ENCODE measurements at regions not wholly inside any gene's neighbourhood (a gene's known extent, or its start where the extent isn't known, plus 50 kb on each side); places are given as distances from the start of the nearest gene placed in this dataset.

DNA sequence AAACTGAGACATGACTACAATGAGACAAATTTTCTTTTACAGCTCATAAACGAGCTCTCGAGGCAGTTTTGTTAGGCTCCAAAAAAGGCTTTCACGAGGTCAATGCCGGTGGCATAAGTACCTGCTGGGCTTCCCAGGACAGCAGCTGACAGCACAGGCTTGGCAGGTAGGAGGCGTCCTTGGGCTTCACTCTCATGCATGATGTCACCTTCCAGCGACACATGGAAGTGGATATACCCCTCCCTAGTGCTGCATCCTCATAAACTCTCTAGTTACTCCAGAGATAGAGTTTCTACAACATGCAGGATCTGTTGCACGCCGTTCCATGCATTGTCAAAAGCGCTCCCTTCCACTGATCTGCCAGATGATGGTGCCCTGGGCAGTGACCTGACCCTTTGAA, 112.5 kb upstream of the PAXBP1 start:
- H3K4me3 ChIP-seq (ENCODE audit: low read depth in 1 of 2, low read length in 2 of 2), result no peak overlapping the region
- no peak overlapping the region for H3K27ac ChIP-seq (ENCODE audit: low read length)
- H3K9me3 ChIP-seq (ENCODE audit: control insufficient read depth in 1 of 2, low read length in 2 of 2), result no peaks in the 10 kb centered on the region
- H3K4me1 ChIP-seq (ENCODE audit: control insufficient read depth in 1 of 2, insufficient read depth in 2 of 2, low read length in 2 of 2), result no peaks in the 10 kb centered on the region
- no peaks in the 10 kb centered on the region for H3K36me3 ChIP-seq (ENCODE audit: control insufficient read depth in 1 of 2, insufficient read depth in 2 of 2, low read length in 2 of 2)
- no peaks in the 10 kb centered on the region for H3K27me3 ChIP-seq (ENCODE audit: low read depth, low read length)

DNA sequence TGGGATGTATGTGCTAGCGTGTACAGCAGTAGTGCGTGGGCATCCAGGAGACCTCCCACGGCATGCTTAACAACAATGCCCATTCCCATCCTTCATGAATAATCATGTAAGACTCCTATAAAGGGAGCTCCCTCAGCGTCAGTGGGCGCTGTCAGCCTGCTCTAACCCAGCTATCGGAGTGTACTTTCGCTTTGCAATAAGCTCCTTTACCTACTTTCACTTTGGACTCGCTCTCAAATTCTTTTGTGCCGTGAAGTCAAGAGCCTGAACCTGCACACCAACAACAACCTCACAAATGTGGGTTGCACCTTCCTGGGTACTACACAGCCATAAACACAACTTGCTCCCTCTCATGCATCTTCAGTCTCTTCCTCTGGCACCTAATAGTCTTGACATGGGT, 114.8 kb upstream of the PAXBP1 start:
- Histone ChIP-seq H3K4me3 (ENCODE audit: low read depth in 1 of 2, low read length in 2 of 2) (peak overlapping the region in 1 of 2 donors; percentile 2), H3K27ac (ENCODE audit: low read length) (no peak overlapping the region)

DNA sequence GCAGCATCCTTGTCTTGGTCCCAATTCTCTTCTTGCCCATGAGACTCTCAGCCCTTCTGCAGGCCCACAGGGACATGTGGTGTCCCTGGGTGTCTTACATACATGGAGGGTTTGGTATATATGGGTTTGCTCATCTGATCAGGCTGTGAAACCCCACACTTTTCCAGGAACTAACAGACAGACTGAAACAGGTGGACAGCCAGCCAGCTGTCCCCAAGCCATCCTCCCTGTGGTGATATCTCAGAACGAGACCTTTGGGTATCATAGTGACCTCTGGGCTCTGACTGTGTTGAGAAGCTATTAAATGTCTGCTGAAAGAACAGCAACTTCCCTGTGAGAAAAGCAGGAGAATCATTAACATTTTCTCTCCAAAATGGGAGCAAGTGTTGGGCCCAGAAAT, 115.5 kb upstream of the PAXBP1 start:
- Histone ChIP-seq H3K27ac (ENCODE audit: low read length) (no peak overlapping the region), H3K4me3 (ENCODE audit: low read depth in 1 of 2, low read length in 2 of 2) (no peak overlapping the region), H3K27me3 (ENCODE audit: low read depth, low read length) (no peaks in the 10 kb centered on the region)

More for the DNA sequence above, 114.8 kb upstream of the PAXBP1 start:
- no peaks in the 10 kb centered on the region for H3K36me3 ChIP-seq (ENCODE audit: control insufficient read depth in 1 of 2, insufficient read depth in 2 of 2, low read length in 2 of 2)
- no peaks in the 10 kb centered on the region for H3K27me3 ChIP-seq (ENCODE audit: low read depth, low read length)
- H3K9me3 ChIP-seq (ENCODE audit: control insufficient read depth in 1 of 2, low read length in 2 of 2), result no peaks in the 10 kb centered on the region
- no peaks in the 10 kb centered on the region for H3K4me1 ChIP-seq (ENCODE audit: control insufficient read depth in 1 of 2, insufficient read depth in 2 of 2, low read length in 2 of 2)

DNA sequence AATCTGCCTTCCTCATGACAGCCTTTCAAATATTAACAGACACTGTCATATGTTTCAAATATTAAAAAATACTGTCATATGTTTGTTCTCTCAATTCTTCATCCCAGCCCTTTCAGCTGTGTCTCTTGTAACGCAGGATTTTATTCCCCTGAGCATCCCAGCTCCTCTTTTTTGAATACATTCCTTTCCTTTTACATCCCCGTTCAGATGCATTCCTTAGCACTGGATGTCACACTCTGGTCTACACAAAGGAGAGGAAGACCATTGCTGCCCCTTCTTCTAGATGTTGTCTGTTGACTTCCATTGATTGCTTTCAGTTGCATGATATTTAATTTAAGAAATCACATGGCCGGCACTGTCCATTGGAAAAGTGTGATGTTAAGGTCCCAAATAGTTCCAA, 117.4 kb upstream of the PAXBP1 start:
- Histone ChIP-seq H3K27ac (ENCODE audit: low read length) (no peak overlapping the region), H3K4me3 (ENCODE audit: low read depth in 1 of 2, low read length in 2 of 2) (no peak overlapping the region), H3K36me3 (ENCODE audit: control insufficient read depth in 1 of 2, insufficient read depth in 2 of 2, low read length in 2 of 2) (no peaks in the 10 kb centered on the region), H3K27me3 (ENCODE audit: low read depth, low read length) (no peaks in the 10 kb centered on the region), H3K4me1 (ENCODE audit: control insufficient read depth in 1 of 2, insufficient read depth in 2 of 2, low read length in 2 of 2) (no peaks in the 10 kb centered on the region), H3K9me3 (ENCODE audit: control insufficient read depth in 1 of 2, low read length in 2 of 2) (no peaks in the 10 kb centered on the region)

More for the DNA sequence above, 115.5 kb upstream of the PAXBP1 start:
- no peaks in the 10 kb centered on the region for H3K36me3 ChIP-seq (ENCODE audit: control insufficient read depth in 1 of 2, insufficient read depth in 2 of 2, low read length in 2 of 2)
- H3K9me3 ChIP-seq (ENCODE audit: control insufficient read depth in 1 of 2, low read length in 2 of 2), result no peaks in the 10 kb centered on the region
- no peaks in the 10 kb centered on the region for H3K4me1 ChIP-seq (ENCODE audit: control insufficient read depth in 1 of 2, insufficient read depth in 2 of 2, low read length in 2 of 2)

DNA sequence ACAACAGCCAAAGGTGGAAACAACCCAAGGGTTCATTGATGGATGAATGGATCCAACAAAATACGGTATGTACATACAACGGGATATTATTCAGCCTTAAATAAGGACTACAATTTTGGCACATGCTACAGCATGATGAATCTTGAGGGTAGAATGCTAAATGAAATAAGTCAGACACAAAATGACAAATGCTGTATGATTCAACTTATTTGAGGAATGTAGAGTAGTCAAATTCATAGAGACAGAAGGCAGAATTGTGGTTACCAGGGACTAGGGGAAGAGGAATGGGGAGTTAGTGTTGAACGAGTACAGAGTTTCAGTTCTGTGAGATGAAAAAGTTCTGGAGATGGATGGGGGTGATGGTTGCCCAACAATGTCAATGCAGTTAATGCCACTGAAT, 118.0 kb upstream of the PAXBP1 start:
- H3K9me3 ChIP-seq (ENCODE audit: control insufficient read depth in 1 of 2, low read length in 2 of 2), result no peaks in the 10 kb centered on the region
- H3K27me3 ChIP-seq (ENCODE audit: low read depth, low read length), result no peaks in the 10 kb centered on the region
- no peaks in the 10 kb centered on the region for H3K36me3 ChIP-seq (ENCODE audit: control insufficient read depth in 1 of 2, insufficient read depth in 2 of 2, low read length in 2 of 2)
- no peak overlapping the region for H3K27ac ChIP-seq (ENCODE audit: low read length)
- H3K4me3 ChIP-seq (ENCODE audit: low read depth in 1 of 2, low read length in 2 of 2), result no peak overlapping the region
- no peaks in the 10 kb centered on the region for H3K4me1 ChIP-seq (ENCODE audit: control insufficient read depth in 1 of 2, insufficient read depth in 2 of 2, low read length in 2 of 2)

DNA sequence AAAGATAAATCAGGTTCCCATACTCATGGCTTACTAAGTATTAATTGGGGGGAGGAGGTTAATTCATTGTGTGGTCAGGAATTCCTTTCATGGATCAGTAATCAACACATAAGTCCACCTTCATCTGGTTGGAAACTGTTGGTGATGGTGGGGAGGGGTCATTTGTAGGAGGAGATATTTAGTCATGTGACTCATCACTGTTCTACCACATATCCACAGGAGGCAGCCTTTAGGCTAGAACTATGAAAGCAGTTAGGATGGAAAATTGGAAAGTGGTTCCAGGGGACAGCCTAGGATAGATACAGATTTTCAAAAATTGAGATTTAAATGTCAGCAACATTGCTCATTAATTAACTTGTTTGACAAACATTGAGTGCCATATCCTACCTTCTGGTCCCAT, 122.8 kb upstream of the PAXBP1 start:
- no peaks in the 10 kb centered on the region for H3K9me3 ChIP-seq (ENCODE audit: control insufficient read depth in 1 of 2, low read length in 2 of 2)
- no peak overlapping the region for H3K27ac ChIP-seq (ENCODE audit: low read length)
- no peak overlapping the region for H3K4me3 ChIP-seq (ENCODE audit: low read depth in 1 of 2, low read length in 2 of 2)
- H3K36me3 ChIP-seq (ENCODE audit: control insufficient read depth in 1 of 2, insufficient read depth in 2 of 2, low read length in 2 of 2), result no peaks in the 10 kb centered on the region
- no peaks in the 10 kb centered on the region for H3K27me3 ChIP-seq (ENCODE audit: low read depth, low read length)
- no peaks in the 10 kb centered on the region for H3K4me1 ChIP-seq (ENCODE audit: control insufficient read depth in 1 of 2, insufficient read depth in 2 of 2, low read length in 2 of 2)

DNA sequence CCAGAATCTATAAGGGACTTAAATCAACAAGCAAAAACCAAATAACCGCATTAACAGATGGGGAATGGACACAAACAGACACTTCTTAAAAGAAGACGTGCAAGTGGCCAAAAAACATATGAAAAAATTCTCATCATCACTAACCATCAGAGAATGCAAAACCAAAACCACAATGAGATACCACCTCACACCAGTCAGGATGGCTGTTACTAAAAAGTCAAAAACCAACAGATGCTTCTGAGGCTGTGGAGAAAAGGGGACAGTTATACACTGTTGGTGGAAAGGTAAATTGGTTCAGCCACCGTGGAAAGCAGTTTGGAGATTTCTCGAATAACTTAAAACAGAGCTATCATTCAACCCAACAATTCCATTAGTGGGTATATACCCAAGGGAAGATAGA, 124.9 kb upstream of the OLIG2 start:
- H3K27ac ChIP-seq (ENCODE audit: low read length), result no peak overlapping the region
- H3K9me3 ChIP-seq (ENCODE audit: control insufficient read depth in 1 of 2, low read length in 2 of 2), result no peaks in the 10 kb centered on the region
- no peaks in the 10 kb centered on the region for H3K4me1 ChIP-seq (ENCODE audit: control insufficient read depth in 1 of 2, insufficient read depth in 2 of 2, low read length in 2 of 2)
- no peaks in the 10 kb centered on the region for H3K27me3 ChIP-seq (ENCODE audit: low read depth, low read length)
- no peaks in the 10 kb centered on the region for H3K36me3 ChIP-seq (ENCODE audit: control insufficient read depth in 1 of 2, insufficient read depth in 2 of 2, low read length in 2 of 2)
- no peak overlapping the region for H3K4me3 ChIP-seq (ENCODE audit: low read depth in 1 of 2, low read length in 2 of 2)

DNA sequence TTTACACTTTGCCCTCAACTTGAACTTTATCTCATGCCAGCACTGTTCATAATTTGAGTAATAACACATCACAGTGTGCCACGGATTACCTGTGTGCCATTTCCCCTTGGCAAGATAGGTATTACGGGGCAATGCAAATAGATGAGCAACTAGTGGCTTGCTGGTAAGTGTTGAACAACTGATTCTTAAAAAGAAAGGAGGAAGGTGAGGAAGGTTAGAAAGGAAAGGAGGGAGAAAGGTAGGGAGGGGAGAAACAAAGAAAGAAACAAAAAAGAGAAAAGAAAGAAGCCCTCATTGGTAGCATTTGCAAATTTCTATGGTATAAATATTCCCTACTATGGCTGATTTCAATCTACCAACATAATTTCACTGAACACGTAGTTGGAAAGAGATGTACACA, 118.2 kb upstream of the OLIG2 start:
- no peaks in the 10 kb centered on the region for H3K27me3 ChIP-seq (ENCODE audit: low read depth, low read length)
- H3K27ac ChIP-seq (ENCODE audit: low read length), result no peak overlapping the region
- no peaks in the 10 kb centered on the region for H3K36me3 ChIP-seq (ENCODE audit: control insufficient read depth in 1 of 2, insufficient read depth in 2 of 2, low read length in 2 of 2)
- H3K4me3 ChIP-seq (ENCODE audit: low read depth in 1 of 2, low read length in 2 of 2), result no peak overlapping the region
- H3K9me3 ChIP-seq (ENCODE audit: control insufficient read depth in 1 of 2, low read length in 2 of 2), result no peaks in the 10 kb centered on the region
- H3K4me1 ChIP-seq (ENCODE audit: control insufficient read depth in 1 of 2, insufficient read depth in 2 of 2, low read length in 2 of 2), result no peaks in the 10 kb centered on the region

DNA sequence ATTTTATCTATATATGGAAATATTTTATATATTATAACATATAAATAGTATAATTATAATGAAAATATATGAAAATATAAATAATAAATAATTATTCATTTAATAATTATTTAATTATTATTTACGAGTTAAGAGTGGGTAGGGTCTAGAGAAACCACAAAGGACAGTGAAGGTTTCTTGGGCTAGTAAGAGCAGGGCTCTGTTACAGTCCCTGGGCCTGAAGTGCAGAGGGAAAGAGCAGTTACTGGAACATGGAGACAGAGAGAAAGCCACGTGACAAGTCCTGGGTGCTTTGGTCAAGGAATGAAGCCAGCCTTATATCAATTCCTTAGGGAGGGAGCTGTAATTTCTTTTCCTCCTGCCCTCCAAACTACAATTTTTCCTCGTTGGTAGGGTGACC, 117.2 kb upstream of the OLIG2 start:
- Histone ChIP-seq H3K36me3 (ENCODE audit: control insufficient read depth in 1 of 2, insufficient read depth in 2 of 2, low read length in 2 of 2) (no peaks in the 10 kb centered on the region), H3K4me3 (ENCODE audit: low read depth in 1 of 2, low read length in 2 of 2) (no peak overlapping the region), H3K27me3 (ENCODE audit: low read depth, low read length) (no peaks in the 10 kb centered on the region)

DNA sequence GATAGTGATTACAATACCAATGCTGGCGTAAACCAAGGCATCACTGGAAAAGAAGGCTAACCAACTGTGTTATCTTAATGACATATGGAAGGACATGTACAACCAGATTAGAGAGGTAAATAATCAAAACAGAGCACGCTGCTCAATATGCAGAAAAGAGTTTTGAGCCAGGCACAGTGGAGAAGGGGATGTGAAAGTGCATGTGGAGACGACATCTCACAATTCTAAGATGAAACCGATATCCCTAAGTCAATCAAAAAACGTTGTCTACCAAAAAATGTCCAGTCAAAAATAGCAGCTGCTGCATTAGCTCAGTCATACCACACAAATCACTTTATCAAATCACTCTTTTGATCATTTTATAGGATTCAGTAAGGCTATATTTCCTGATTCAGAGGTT, 116.3 kb upstream of the OLIG2 start:
- no peak overlapping the region for H3K27ac ChIP-seq (ENCODE audit: low read length)
- no peaks in the 10 kb centered on the region for H3K36me3 ChIP-seq (ENCODE audit: control insufficient read depth in 1 of 2, insufficient read depth in 2 of 2, low read length in 2 of 2)
- no peaks in the 10 kb centered on the region for H3K9me3 ChIP-seq (ENCODE audit: control insufficient read depth in 1 of 2, low read length in 2 of 2)
- H3K27me3 ChIP-seq (ENCODE audit: low read depth, low read length), result no peaks in the 10 kb centered on the region
- H3K4me3 ChIP-seq (ENCODE audit: low read depth in 1 of 2, low read length in 2 of 2), result no peak overlapping the region
- H3K4me1 ChIP-seq (ENCODE audit: control insufficient read depth in 1 of 2, insufficient read depth in 2 of 2, low read length in 2 of 2), result no peaks in the 10 kb centered on the region

More for the DNA sequence above, 117.2 kb upstream of the OLIG2 start:
- no peaks in the 10 kb centered on the region for H3K4me1 ChIP-seq (ENCODE audit: control insufficient read depth in 1 of 2, insufficient read depth in 2 of 2, low read length in 2 of 2)
- H3K27ac ChIP-seq (ENCODE audit: low read length), result no peak overlapping the region
- H3K9me3 ChIP-seq (ENCODE audit: control insufficient read depth in 1 of 2, low read length in 2 of 2), result no peaks in the 10 kb centered on the region

DNA sequence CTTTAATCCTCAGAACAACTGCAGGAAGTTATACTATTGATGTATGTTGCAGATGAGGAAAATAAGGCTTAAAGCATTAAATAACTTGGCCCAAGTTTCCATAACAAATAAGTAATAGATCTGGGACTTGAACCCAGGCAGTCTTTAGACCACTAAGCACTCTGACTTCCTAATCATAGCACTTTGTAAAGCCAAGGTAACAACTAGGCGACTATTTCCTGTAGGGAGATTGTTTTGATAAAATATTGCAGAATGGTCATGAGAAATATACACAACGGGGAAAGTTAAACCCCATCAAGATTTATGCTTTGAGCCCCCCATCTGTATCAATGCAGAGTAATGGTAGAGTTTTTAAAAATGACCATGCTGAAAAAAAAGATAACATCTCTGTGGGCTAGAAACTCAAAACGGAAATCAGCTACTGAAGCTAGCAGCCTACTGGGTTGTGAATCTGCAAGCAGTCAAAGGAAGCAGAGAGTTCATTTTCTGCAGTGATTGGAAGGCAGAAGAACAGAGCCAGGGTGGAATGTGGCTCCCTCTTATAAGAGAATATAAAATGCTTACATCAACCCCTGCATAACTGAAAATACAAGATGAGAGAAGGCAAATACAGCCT, 111.2 kb upstream of the OLIG2 start:
- H3K27me3 ChIP-seq (ENCODE audit: low read depth, low read length), result no peaks in the 10 kb centered on the region
- H3K4me3 ChIP-seq (ENCODE audit: low read depth in 1 of 2, low read length in 2 of 2), result no peak overlapping the region
- peaks cover 0 to 8% of the 10 kb centered on the region in 2 donors for H3K9me3 ChIP-seq (ENCODE audit: control insufficient read depth in 1 of 2, low read length in 2 of 2)
- H3K36me3 ChIP-seq (ENCODE audit: control insufficient read depth in 1 of 2, insufficient read depth in 2 of 2, low read length in 2 of 2), result no peaks in the 10 kb centered on the region
- H3K4me1 ChIP-seq (ENCODE audit: control insufficient read depth in 1 of 2, insufficient read depth in 2 of 2, low read length in 2 of 2), result peaks cover 0 to 9% of the 10 kb centered on the region in 2 donors
- H3K27ac ChIP-seq (ENCODE audit: low read length), result no peak overlapping the region

DNA sequence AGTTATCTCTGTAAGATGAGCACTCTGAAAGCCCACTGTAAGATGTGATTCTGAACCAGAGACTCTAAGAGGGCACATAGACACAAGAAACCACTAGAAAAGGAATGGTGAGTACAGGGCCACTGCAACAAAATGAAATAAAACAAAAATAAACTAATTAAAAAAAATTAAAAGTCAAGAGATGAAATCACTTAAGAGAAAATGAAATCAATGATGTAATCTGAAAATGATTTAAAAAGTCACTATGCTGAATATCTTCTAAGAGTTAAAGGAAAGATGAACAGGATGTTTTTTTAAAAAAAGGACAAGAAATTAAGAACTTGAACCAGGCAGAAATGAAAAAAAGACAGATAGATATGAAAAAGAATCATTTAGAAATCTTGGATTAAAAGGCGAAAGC, 110.6 kb upstream of the OLIG2 start:
- Histone ChIP-seq H3K27me3 (ENCODE audit: low read depth, low read length) (no peaks in the 10 kb centered on the region), H3K27ac (ENCODE audit: low read length) (no peak overlapping the region), H3K4me3 (ENCODE audit: low read depth in 1 of 2, low read length in 2 of 2) (no peak overlapping the region), H3K4me1 (ENCODE audit: control insufficient read depth in 1 of 2, insufficient read depth in 2 of 2, low read length in 2 of 2) (peaks cover 0 to 9% of the 10 kb centered on the region in 2 donors), H3K36me3 (ENCODE audit: control insufficient read depth in 1 of 2, insufficient read depth in 2 of 2, low read length in 2 of 2) (no peaks in the 10 kb centered on the region), H3K9me3 (ENCODE audit: control insufficient read depth in 1 of 2, low read length in 2 of 2) (peaks cover 0 to 8% of the 10 kb centered on the region in 2 donors)
